Liver (tissue), 8 donors: ENCODE measurements at regions not wholly inside any gene's neighbourhood (a gene's known extent, or its start where the extent isn't known, plus 50 kb on each side); places are given as distances from the start of the nearest gene placed in this dataset.

Experiments used
- DNase-seq: peaks from one replicate; pipeline ENCODE4 v3.0.0-alpha.2; 2017; ENCODE audit warnings: low spot score
- H3K27ac ChIP-seq, 2 donors: one replicate each; pipeline ENCODE4 v1.7.0; 2013; ENCODE audit warnings: inconsistent platforms in 2 of 2, low read length in 2 of 2, control low read depth in 1 of 2, low read depth in 1 of 2, mild to moderate bottlenecking in 1 of 2
- H3K27me3 ChIP-seq, 4 donors: one replicate each; pipeline versions ENCODE4 v1.6.1 to v1.7.0; 2013; ENCODE audit warnings: low read length in 3 of 4, inconsistent platforms in 1 of 4, mild to moderate bottlenecking in 1 of 4, moderate library complexity in 1 of 4; ENCODE audit not compliant: control insufficient read depth in 4 of 4, insufficient read depth in 4 of 4
- H3K36me3 ChIP-seq, 4 donors: one replicate each; pipeline versions ENCODE4 v1.6.1 to v1.7.0; 2013; ENCODE audit warnings: low read length in 3 of 4, mild to moderate bottlenecking in 3 of 4, low read depth in 1 of 4, moderate library complexity in 1 of 4; ENCODE audit not compliant: control insufficient read depth in 4 of 4, insufficient read depth in 3 of 4
- H3K4me1 ChIP-seq, 4 donors: one replicate each; pipeline versions ENCODE4 v1.6.1 to v1.7.0; 2013; ENCODE audit warnings: low read length in 3 of 4, mild to moderate bottlenecking in 3 of 4, moderate library complexity in 1 of 4; ENCODE audit not compliant: control insufficient read depth in 4 of 4, insufficient read depth in 4 of 4
- H3K4me3 ChIP-seq, 3 donors: one replicate each; pipeline versions ENCODE4 v1.6.1 to v1.7.0; 2013; ENCODE audit warnings: low read length in 3 of 3, control low read depth in 1 of 3, low read depth in 1 of 3, mild to moderate bottlenecking in 1 of 3
- H3K9ac ChIP-seq, 2 donors: one replicate each; pipeline ENCODE4 v1.7.0; 2013; ENCODE audit warnings: low read length in 2 of 2, mild to moderate bottlenecking in 2 of 2, moderate library complexity in 2 of 2, control low read depth in 1 of 2, low read depth in 1 of 2
- H3K9me3 ChIP-seq, 4 donors: one replicate each; pipeline versions ENCODE4 v1.6.1 to v1.7.0; 2013; ENCODE audit warnings: low read length in 3 of 4; ENCODE audit not compliant: control insufficient read depth in 4 of 4
- ATF3 ChIP-seq: IDR thresholded peaks from 2 replicates; pipeline ENCODE4 v1.6.1; 2016; ENCODE audit warnings: antibody characterized with exemption
- CTCF ChIP-seq: fragments of 150-350 bp; IDR thresholded peaks from 2 replicates; pipeline ENCODE4 v1.5.1; 2017; ENCODE audit warnings: improper control_type of control experiment, low read depth, low read length; ENCODE audit not compliant: missing input control
- EGR1 ChIP-seq, 2 donors: IDR thresholded peaks; 2 replicates each; pipeline ENCODE4 v1.6.1; 2016 to 2018; ENCODE audit warnings: antibody characterized with exemption in 2 of 2, low read depth in 2 of 2
- FOXA1 ChIP-seq: IDR thresholded peaks from 2 replicates; pipeline ENCODE4 v1.6.1; 2016; ENCODE audit warnings: antibody characterized with exemption
- FOXA2 ChIP-seq: IDR thresholded peaks from 2 replicates; pipeline ENCODE4 v1.6.1; 2016; ENCODE audit warnings: antibody characterized with exemption
- JUND ChIP-seq, 2 donors: IDR thresholded peaks; 2 replicates each; pipeline ENCODE4 v1.6.1; 2016; ENCODE audit warnings: antibody characterized with exemption in 2 of 2
- MAX ChIP-seq: IDR thresholded peaks from 2 replicates; pipeline ENCODE4 v1.6.1; 2016; ENCODE audit warnings: antibody characterized with exemption
- NR2F2 ChIP-seq: IDR thresholded peaks from 2 replicates; pipeline ENCODE4 v1.6.1; 2016; ENCODE audit warnings: antibody characterized with exemption
- RAD21 ChIP-seq, 2 donors: IDR thresholded peaks; 2 replicates each; pipeline ENCODE4 v1.6.1; 2016; ENCODE audit warnings: antibody characterized with exemption in 2 of 2, mild to moderate bottlenecking in 2 of 2
- REST ChIP-seq: IDR thresholded peaks from 2 replicates; pipeline ENCODE4 v1.6.1; 2016; ENCODE audit warnings: antibody characterized with exemption, mild to moderate bottlenecking
- YY1 ChIP-seq: IDR thresholded peaks from 2 replicates; pipeline ENCODE4 v1.6.1; 2016; ENCODE audit warnings: antibody characterized with exemption, mild to moderate bottlenecking
- ZBTB33 ChIP-seq: IDR thresholded peaks from 2 replicates; pipeline ENCODE4 v1.6.1; 2016; ENCODE audit warnings: antibody characterized with exemption
- WGBS: extraction: QIAGEN DNeasy Blood & Tissue Kit; methylation state at CpG from one replicate; pipeline ENCODE4 v1.1.7; 2013; 5-methylcytosine and 5-hydroxymethylcytosine counted together
- donor health status: healthy.
- donor health status: healthy.
- donor health status: healthy.
- donor health status: healthy.
- donor health status: healthy.

- TF ChIP-seq YY1, result no peak
- no peak for TF ChIP-seq CTCF
- no peak for TF ChIP-seq FOXA2
- no peak for TF ChIP-seq ZBTB33
- no peak for TF ChIP-seq MAX
- TF ChIP-seq JUND (IDR thresholded peaks at IDR 0.05), result no peak
- Histone ChIP-seq H3K4me3 (no peak overlapping the region), H3K4me1 (peaks cover 0 to 4% (median 0%) of the 10 kb centered on the region in 4 donors), H3K9me3 (no peaks in the 10 kb centered on the region), H3K36me3 (no peaks in the 10 kb centered on the region), H3K9ac (no peak overlapping the region), H3K27me3 (no peaks in the 10 kb centered on the region), H3K27ac (no peak overlapping the region)
- WGBS, result 86% methylated on average over 18 of the region's 18 CpGs
- no peak for DNase-seq
Observed at GRCh38 chr22:22786301-22787115, 101.1 kb upstream of the IGLL5 start.

DNA sequence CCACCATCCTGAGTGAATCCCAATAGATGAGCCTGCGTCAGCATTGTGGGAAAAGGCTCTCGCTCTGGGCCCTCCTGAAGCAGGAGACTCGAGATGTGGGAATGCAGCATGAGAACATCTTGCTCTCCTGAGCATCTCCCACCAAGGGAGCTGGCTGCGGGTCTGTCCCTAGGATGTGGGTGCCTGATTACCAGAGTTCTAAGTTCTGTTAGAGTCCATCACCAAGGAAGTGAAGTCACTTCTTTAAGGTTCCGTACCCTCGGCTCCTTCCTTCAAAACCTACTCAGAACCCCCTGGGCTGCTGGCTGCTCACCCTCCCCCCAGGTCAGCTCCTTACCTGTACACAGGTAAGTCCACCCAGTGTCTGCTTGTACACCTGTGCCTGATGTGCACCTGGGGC lies 100.5 kb upstream of the IGLL5 start:
- no peak overlapping the region for H3K4me3 ChIP-seq
- no peaks in the 10 kb centered on the region for H3K27me3 ChIP-seq
- H3K27ac ChIP-seq, result no peak overlapping the region
- 85% methylated on average over 6 of the region's 6 CpGs for WGBS
- no peaks in the 10 kb centered on the region for H3K9me3 ChIP-seq
- TF ChIP-seq JUND (IDR thresholded peaks at IDR 0.05) (no peak), RAD21 (IDR thresholded peaks at IDR 0.05) (no peak), YY1 (no peak), MAX (no peak), ATF3 (no peak), FOXA2 (no peak), FOXA1 (no peak), REST (no peak), EGR1 (IDR thresholded peaks at IDR 0.05; ENCODE audit: low read depth in 2 of 2) (no peak), NR2F2 (no peak)
- H3K4me1 ChIP-seq, result peaks cover 0 to 4% (median 0%) of the 10 kb centered on the region in 4 donors
- no peak overlapping the region for H3K9ac ChIP-seq
- DNase-seq, result no peak
- no peaks in the 10 kb centered on the region for H3K36me3 ChIP-seq
